Esophagus muscularis mucosa (tissue), 3 donors: ENCODE measurements at regions not wholly inside any gene's neighbourhood (a gene's known extent, or its start where the extent isn't known, plus 50 kb on each side); places are given as distances from the start of the nearest gene placed in this dataset.

Experiments used
- POLR2A ChIP-seq: fragments of 450-650 bp; IDR thresholded peaks from one replicate; pipeline ENCODE4 v1.6.1; 2017; ENCODE audit warnings: antibody characterized with exemption, moderate library complexity, mild to moderate bottlenecking, low read depth
- TF ChIP-seq, protein P1 (sequence below), 3 experiments: fragments of 200-600 bp in 2 of 3; fragments of 450-650 bp in 1 of 3; sonication (generic) in 2 of 3; IDR thresholded peaks; one replicate each; pipeline ENCODE4 v1.5.1; 2017 to 2019; ENCODE audit warnings: antibody characterized with exemption in 3 of 3, mild to moderate bottlenecking in 2 of 3, moderate library complexity in 1 of 3

DNA sequence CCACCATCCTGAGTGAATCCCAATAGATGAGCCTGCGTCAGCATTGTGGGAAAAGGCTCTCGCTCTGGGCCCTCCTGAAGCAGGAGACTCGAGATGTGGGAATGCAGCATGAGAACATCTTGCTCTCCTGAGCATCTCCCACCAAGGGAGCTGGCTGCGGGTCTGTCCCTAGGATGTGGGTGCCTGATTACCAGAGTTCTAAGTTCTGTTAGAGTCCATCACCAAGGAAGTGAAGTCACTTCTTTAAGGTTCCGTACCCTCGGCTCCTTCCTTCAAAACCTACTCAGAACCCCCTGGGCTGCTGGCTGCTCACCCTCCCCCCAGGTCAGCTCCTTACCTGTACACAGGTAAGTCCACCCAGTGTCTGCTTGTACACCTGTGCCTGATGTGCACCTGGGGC, 100.5 kb upstream of the IGLL5 start:
- no peak for TF ChIP-seq POLR2A
- TF ChIP-seq, protein P1, sequence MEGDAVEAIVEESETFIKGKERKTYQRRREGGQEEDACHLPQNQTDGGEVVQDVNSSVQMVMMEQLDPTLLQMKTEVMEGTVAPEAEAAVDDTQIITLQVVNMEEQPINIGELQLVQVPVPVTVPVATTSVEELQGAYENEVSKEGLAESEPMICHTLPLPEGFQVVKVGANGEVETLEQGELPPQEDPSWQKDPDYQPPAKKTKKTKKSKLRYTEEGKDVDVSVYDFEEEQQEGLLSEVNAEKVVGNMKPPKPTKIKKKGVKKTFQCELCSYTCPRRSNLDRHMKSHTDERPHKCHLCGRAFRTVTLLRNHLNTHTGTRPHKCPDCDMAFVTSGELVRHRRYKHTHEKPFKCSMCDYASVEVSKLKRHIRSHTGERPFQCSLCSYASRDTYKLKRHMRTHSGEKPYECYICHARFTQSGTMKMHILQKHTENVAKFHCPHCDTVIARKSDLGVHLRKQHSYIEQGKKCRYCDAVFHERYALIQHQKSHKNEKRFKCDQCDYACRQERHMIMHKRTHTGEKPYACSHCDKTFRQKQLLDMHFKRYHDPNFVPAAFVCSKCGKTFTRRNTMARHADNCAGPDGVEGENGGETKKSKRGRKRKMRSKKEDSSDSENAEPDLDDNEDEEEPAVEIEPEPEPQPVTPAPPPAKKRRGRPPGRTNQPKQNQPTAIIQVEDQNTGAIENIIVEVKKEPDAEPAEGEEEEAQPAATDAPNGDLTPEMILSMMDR (IDR thresholded peaks at IDR 0.05) = no peak
